GM19467 (cell line): ENCODE measurements at regions not wholly inside any gene's neighbourhood (a gene's known extent, or its start where the extent isn't known, plus 50 kb on each side); places are given as distances from the start of the nearest gene placed in this dataset.

ENCODE experiments used
- ATAC-seq: cut with Tn5 transposase; IDR thresholded peaks from one replicate; pipeline ENCODE4 v1.9.1; 2021; ENCODE audit warnings: mild to moderate bottlenecking, moderate library complexity; ENCODE audit not compliant: unreplicated experiment

DNA sequence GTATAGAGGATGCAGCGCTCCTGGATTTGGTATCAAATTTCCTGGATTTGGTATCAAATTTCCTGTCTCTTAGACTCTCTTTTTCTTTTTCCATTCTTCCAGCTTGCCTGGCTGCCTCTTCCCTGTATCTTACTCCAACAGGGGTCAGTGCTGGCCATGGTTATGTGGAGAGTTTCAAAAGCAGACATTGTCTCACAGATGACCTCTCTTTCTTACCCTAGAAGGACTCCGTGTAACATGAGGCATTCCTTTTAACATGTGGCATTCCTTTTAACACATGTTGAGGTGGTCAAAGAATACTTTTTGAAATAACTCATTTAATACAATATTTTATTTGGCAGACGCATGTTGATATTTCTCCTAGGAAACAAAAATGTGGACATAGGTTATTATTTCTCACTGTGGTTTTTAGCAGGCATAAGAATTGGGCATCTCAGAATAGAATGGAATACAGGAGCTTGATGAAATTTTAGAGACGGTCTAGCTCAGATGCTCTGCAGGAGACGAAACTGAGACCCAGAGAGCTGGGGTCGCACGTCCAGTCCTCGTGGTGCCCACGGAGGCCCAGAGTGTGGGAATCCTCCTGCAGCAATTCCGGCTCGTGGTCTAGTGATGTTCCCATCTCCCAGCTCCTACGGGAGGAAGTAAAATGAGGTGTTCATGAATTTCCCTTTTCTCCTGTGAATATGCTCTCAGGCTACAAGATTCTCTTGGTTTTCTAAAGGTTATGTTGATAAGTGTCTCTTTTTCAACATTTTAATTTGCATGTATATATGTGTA is 59.6 kb upstream of the PITRM1 start:
- ATAC-seq: no peak

DNA sequence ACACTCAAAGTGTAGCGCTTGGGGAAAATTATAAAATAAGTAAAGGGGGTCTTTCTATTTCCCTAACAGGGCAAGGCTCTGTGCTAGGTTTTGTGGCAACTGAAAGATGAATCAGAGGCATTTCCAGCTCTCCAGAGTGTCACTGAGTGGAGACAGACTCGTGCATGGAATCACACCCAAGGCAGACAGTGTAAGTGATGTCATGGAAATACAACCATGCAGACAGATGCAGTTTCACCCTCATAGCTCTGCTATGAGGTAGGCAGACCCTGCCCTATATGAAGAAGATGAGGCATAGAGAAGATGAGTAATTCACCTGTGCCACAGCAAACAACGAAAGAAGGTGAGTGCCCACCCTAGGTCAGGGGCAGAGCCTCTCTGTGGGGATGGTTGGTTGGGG is 57.2 kb upstream of the PITRM1 start:
- ATAC-seq: no peak

DNA sequence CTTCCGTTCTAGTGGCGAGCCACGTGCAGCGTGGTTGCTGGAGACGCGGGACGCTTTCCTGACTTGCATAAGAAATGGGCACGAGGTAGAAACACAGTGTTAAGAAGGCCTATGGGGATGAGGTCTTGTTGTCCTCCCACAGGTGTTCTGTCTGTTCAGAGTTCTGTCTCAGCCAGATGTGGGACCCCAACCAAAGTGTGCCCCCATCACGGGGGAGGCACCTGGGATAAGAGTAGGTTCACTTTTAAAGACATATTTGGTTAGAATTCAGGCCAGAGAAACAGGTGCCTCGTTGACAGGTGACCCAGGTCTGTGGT is 56.0 kb upstream of the PITRM1 start:
- no peak for ATAC-seq

DNA sequence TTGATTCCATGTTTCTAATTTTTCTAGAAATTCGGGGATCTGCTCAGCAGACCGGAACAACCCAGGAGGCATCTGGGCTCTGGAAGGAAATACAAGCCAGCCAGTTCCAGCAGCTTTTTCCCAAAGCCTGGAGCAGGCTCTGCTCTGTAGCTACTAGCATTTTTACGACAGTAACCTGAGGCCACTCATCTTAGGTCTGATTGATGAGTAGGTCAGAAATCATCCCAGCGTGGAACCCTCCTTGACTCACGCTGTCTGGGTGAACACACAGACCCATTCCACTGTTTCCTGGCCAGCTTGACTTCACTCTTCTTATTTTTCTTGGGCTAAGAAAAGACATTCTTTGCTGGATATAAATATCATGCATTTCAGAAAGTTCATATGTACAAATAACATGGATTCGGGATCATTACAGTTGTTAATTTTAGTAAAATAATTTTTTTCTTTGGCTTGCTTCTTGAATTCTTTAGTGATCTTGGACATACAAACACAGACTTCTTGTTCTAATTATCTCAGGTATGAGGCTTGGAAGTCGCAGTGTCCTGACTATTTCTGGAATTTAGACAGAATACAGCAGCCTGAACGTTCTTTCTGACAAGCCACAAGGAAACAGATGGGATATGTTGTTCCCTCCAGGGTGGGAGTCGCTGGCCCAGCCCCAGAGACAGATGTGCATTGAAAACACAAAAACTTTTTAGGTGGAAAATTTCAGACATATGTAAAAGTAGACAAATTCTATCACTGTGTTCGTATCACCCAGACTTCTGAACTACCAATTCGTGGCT is 54.6 kb upstream of the PITRM1 start:
- ATAC-seq: no peak

DNA sequence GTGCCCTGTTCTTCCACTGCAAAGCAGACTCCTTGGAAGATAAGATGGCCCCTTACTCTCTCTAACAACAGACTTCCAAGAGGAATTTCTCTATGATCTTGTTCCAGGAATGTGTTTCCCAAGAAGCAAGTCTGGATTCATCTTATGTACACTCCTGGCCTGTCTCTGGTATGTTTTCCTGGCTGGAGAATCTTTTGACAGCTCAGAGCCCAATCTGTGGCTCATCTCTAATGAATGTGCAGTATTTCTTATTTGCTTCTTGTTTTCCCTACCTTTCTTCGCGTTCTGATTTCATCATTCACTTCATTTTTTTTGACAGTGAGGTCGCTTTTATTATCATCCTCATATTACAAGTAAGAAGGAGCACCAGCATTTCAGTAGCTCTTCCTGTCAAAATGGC is 53.0 kb upstream of the PITRM1 start:
- ATAC-seq: no peak

DNA sequence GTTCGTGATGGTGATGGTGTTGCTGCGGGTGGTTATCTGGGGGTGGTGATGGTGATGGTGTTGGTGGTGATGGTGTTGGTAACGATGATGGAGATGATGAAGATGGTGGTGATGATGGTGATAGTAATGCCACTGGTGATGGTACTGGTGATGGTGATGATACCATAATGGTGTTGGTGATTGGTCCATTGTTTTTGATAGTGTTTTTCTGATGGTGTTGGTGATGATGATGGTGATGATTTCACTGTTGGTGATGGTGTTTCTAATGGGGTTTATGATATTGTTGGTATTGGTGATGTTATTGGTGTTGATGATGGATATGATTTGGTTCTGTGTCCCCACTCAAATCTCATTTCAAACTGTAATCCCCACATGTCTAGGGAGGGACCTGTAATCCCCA is 51.7 kb upstream of the PITRM1 start:
- no peak for ATAC-seq

DNA sequence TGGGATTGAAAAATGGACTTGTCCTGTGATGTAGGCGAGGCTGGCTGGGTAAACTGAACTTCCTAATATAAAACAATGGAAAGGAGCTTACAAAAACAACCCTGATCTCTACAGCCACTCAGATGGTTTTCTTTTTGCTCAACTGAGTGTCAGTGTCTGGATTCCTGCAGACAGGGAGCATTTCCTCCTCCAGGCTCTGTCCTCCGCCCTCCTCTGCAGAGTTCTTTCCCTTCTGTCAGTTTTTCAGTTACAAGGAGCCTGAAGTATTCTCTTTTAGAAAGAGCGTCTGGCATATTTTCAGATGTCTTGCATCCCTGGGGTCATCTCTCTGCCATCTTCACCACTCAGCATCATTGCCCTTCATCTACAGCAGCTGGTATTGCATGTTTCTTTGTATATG is 50.0 kb upstream of the PITRM1 start:
- ATAC-seq: no peak
